ENCODE measurements at regions not wholly inside any gene's neighbourhood (a gene's known extent, or its start where the extent isn't known, plus 50 kb on each side); places are given as distances from the start of the nearest gene placed in this dataset.
"Not testable (repeated sequence)": the region's sequence is repeated elsewhere in the genome, so short reads cannot be mapped to it uniquely, and the experiment has no call there.

GRCh38 chr10:9175200-9175599, 1120.7 kb downstream of the GATA3 start:
- Mint-ChIP-seq H3K36me3 (ENCODE audit: low read depth) (no peaks in the 10 kb centered on the region), H3K9me3 (peaks cover 4% of the 10 kb centered on the region), H3K4me3 (no peak overlapping the region), H3K27ac (no peak overlapping the region), H3K27me3 (ENCODE audit: low read depth, poor library complexity) (peaks cover 16% of the 10 kb centered on the region), H3K4me1 (no peaks in the 10 kb centered on the region)
- TF ChIP-seq CTCF (IDR thresholded peaks at IDR 0.05), result no peak
- DNase-seq, result no peak

GRCh38 chr10:9183197-9183880, 1128.9 kb downstream of the GATA3 start:
- H3K4me1 Mint-ChIP-seq; DNase-seq; H3K4me3 Mint-ChIP-seq; H3K27ac Mint-ChIP-seq; H3K27me3 Mint-ChIP-seq (ENCODE audit: low read depth, poor library complexity); H3K36me3 Mint-ChIP-seq (ENCODE audit: low read depth): not testable (repeated sequence)
- peaks cover 21% of the 10 kb centered on the region for H3K9me3 Mint-ChIP-seq

GRCh38 chr10:9188022-9188810, 1133.7 kb downstream of the GATA3 start:
- Mint-ChIP-seq H3K27ac (no peak overlapping the region), H3K4me3 (no peak overlapping the region), H3K9me3 (peaks cover 9% of the 10 kb centered on the region), H3K27me3 (ENCODE audit: low read depth, poor library complexity) (peaks cover 15% of the 10 kb centered on the region), H3K36me3 (ENCODE audit: low read depth) (no peaks in the 10 kb centered on the region), H3K4me1 (no peaks in the 10 kb centered on the region)
- no peak for DNase-seq
- TF ChIP-seq CTCF (IDR thresholded peaks at IDR 0.05), result no peak

GRCh38 chr10:9189448-9189847, 1135.0 kb downstream of the GATA3 start:
- Mint-ChIP-seq H3K4me3 (no peak overlapping the region), H3K27me3 (ENCODE audit: low read depth, poor library complexity) (peaks cover 15% of the 10 kb centered on the region), H3K4me1 (no peaks in the 10 kb centered on the region), H3K9me3 (peaks cover under 1% of the 10 kb centered on the region), H3K27ac (no peak overlapping the region), H3K36me3 (ENCODE audit: low read depth) (no peaks in the 10 kb centered on the region)
- DNase-seq, result no peak
- TF ChIP-seq CTCF (IDR thresholded peaks at IDR 0.05), result no peak

- Mint-ChIP-seq H3K27me3 (ENCODE audit: low read depth, poor library complexity) (peaks cover 20% of the 10 kb centered on the region), H3K4me3 (no peak overlapping the region), H3K36me3 (ENCODE audit: low read depth) (no peaks in the 10 kb centered on the region), H3K4me1 (no peaks in the 10 kb centered on the region), H3K27ac (no peak overlapping the region), H3K9me3 (no peaks in the 10 kb centered on the region)
- no peak for TF ChIP-seq CTCF (IDR thresholded peaks at IDR 0.05)
- DNase-seq, result no peak
Observed at GRCh38 chr10:9193120-9193519, 1138.6 kb downstream of the GATA3 start.

GRCh38 chr10:9195385-9195784, 1140.9 kb downstream of the GATA3 start:
- Mint-ChIP-seq H3K36me3 (ENCODE audit: low read depth) (no peaks in the 10 kb centered on the region), H3K9me3 (no peaks in the 10 kb centered on the region), H3K4me3 (no peak overlapping the region), H3K4me1 (no peaks in the 10 kb centered on the region), H3K27ac (no peak overlapping the region), H3K27me3 (ENCODE audit: low read depth, poor library complexity) (peaks cover 23% of the 10 kb centered on the region)
- DNase-seq, result no peak
- TF ChIP-seq CTCF (IDR thresholded peaks at IDR 0.05), result no peak

Measured in nephron progenitor cell (in vitro differentiated cells).